Esophagus muscularis mucosa (tissue), 3 donors: ENCODE measurements at regions not wholly inside any gene's neighbourhood (a gene's known extent, or its start where the extent isn't known, plus 50 kb on each side); places are given as distances from the start of the nearest gene placed in this dataset.

Source experiments
- POLR2A ChIP-seq: fragments of 450-650 bp; IDR thresholded peaks from one replicate; pipeline ENCODE4 v1.6.1; 2017; ENCODE audit warnings: antibody characterized with exemption, moderate library complexity, mild to moderate bottlenecking, low read depth
- TF ChIP-seq, protein P1 (sequence below), 3 experiments: fragments of 200-600 bp in 2 of 3; fragments of 450-650 bp in 1 of 3; sonication (generic) in 2 of 3; IDR thresholded peaks; one replicate each; pipeline ENCODE4 v1.5.1; 2017 to 2019; ENCODE audit warnings: antibody characterized with exemption in 3 of 3, mild to moderate bottlenecking in 2 of 3, moderate library complexity in 1 of 3

DNA sequence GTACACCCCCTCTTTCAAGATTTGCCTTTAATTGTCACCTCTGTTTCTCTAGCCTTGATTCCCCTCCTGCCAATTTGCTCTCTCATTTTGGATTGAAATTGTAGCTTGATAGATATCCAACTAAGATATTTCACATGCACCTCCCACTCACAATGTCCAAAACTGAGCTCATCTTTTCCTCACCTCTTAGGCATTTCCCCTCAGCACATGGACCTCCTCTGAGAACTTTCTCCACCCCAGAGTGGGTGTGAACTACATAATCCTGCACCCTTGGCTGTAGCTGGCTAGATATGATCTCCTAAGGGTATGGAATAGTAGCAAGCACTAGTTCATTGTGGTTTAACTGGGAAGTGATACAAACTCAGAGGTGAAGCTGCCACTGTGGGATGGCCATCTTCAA, 91.5 kb upstream of the SESN3 start:
- no peak for TF ChIP-seq POLR2A
- TF ChIP-seq, protein P1, sequence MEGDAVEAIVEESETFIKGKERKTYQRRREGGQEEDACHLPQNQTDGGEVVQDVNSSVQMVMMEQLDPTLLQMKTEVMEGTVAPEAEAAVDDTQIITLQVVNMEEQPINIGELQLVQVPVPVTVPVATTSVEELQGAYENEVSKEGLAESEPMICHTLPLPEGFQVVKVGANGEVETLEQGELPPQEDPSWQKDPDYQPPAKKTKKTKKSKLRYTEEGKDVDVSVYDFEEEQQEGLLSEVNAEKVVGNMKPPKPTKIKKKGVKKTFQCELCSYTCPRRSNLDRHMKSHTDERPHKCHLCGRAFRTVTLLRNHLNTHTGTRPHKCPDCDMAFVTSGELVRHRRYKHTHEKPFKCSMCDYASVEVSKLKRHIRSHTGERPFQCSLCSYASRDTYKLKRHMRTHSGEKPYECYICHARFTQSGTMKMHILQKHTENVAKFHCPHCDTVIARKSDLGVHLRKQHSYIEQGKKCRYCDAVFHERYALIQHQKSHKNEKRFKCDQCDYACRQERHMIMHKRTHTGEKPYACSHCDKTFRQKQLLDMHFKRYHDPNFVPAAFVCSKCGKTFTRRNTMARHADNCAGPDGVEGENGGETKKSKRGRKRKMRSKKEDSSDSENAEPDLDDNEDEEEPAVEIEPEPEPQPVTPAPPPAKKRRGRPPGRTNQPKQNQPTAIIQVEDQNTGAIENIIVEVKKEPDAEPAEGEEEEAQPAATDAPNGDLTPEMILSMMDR (IDR thresholded peaks at IDR 0.05), result no peak
